Type B pancreatic cell (in vitro differentiated cells): ENCODE measurements at regions not wholly inside any gene's neighbourhood (a gene's known extent, or its start where the extent isn't known, plus 50 kb on each side); places are given as distances from the start of the nearest gene placed in this dataset.
"Not testable (repeated sequence)": the region's sequence is repeated elsewhere in the genome, so short reads cannot be mapped to it uniquely, and the experiment has no call there.

Experiments
- DNase-seq: peaks from one replicate; pipeline ENCODE4 v3.0.0; 2021; ENCODE audit warnings: mixed read lengths; ENCODE audit not compliant: unreplicated experiment; ENCODE audit errors: extremely low spot score
- H3K27ac Mint-ChIP-seq: 2 replicates; pipeline ENCODE4 v1.8.0; 2021; ENCODE audit warnings: mild to moderate bottlenecking, mixed read lengths
- H3K27me3 Mint-ChIP-seq: 2 replicates; pipeline ENCODE4 v1.8.0; 2021; ENCODE audit warnings: mixed read lengths
- H3K36me3 Mint-ChIP-seq: 2 replicates; pipeline ENCODE4 v1.8.0; 2021; ENCODE audit warnings: mixed read lengths
- H3K4me1 Mint-ChIP-seq: one replicate; pipeline ENCODE4 v1.8.0; 2021; ENCODE audit warnings: mixed read lengths; ENCODE audit not compliant: unreplicated experiment
- H3K4me3 Mint-ChIP-seq: 2 replicates; pipeline ENCODE4 v1.8.0; 2021; ENCODE audit warnings: mild to moderate bottlenecking, mixed read lengths
- H3K9me3 Mint-ChIP-seq: 2 replicates; pipeline ENCODE4 v1.8.0; 2021; ENCODE audit warnings: mixed read lengths
- CTCF ChIP-seq: fragments of 200-600 bp; sonication (generic); conservative IDR thresholded peaks from 2 replicates; pipeline ENCODE4 v1.5.0; 2021; ENCODE audit warnings: antibody characterized with exemption, mild to moderate bottlenecking

GRCh38 chrX:94695910-94696309, 1021.9 kb downstream of the FAM133A start:
- H3K9me3 Mint-ChIP-seq = peaks cover 8% of the 10 kb centered on the region
- no peak for DNase-seq
- H3K4me1 Mint-ChIP-seq = no peaks in the 10 kb centered on the region
- no peak for TF ChIP-seq CTCF
- H3K27ac Mint-ChIP-seq = no peak overlapping the region
- H3K36me3 Mint-ChIP-seq = no peaks in the 10 kb centered on the region
- H3K27me3 Mint-ChIP-seq = peaks cover 14% of the 10 kb centered on the region
- no peak overlapping the region for H3K4me3 Mint-ChIP-seq

- not testable (repeated sequence) for H3K4me1 Mint-ChIP-seq, DNase-seq, H3K36me3 Mint-ChIP-seq, H3K4me3 Mint-ChIP-seq, H3K27ac Mint-ChIP-seq, H3K9me3 Mint-ChIP-seq
- H3K27me3 Mint-ChIP-seq = peaks cover 46% of the 10 kb centered on the region
These were observed 1030.6 kb downstream of the FAM133A start for GRCh38 chrX:94704348-94705256.

- no peaks in the 10 kb centered on the region for H3K36me3 Mint-ChIP-seq
- DNase-seq = no peak
- H3K4me3 Mint-ChIP-seq = no peak overlapping the region
- H3K4me1 Mint-ChIP-seq = no peaks in the 10 kb centered on the region
- no peaks in the 10 kb centered on the region for H3K9me3 Mint-ChIP-seq
- no peaks in the 10 kb centered on the region for H3K27me3 Mint-ChIP-seq
- no peak for TF ChIP-seq CTCF
- no peak overlapping the region for H3K27ac Mint-ChIP-seq
These were observed 1047.4 kb downstream of the FAM133A start for GRCh38 chrX:94721386-94721785.

GRCh38 chrX:94722578-94722977, 1048.6 kb downstream of the FAM133A start:
- Mint-ChIP-seq H3K4me3 (no peak overlapping the region), H3K27me3 (no peaks in the 10 kb centered on the region), H3K36me3 (no peaks in the 10 kb centered on the region), H3K4me1 (no peaks in the 10 kb centered on the region), H3K27ac (no peak overlapping the region), H3K9me3 (no peaks in the 10 kb centered on the region)
- DNase-seq = no peak
- TF ChIP-seq CTCF = no peak

- H3K27ac Mint-ChIP-seq = no peak overlapping the region
These were observed 1068.8 kb downstream of the FAM133A start for GRCh38 chrX:94742772-94743171.

More at GRCh38 chrX:94742772-94743171, 1068.8 kb downstream of the FAM133A start:
- no peaks in the 10 kb centered on the region for H3K4me1 Mint-ChIP-seq
- no peak overlapping the region for H3K4me3 Mint-ChIP-seq
- no peak for DNase-seq
- TF ChIP-seq CTCF = no peak
- H3K9me3 Mint-ChIP-seq = no peaks in the 10 kb centered on the region
- no peaks in the 10 kb centered on the region for H3K27me3 Mint-ChIP-seq
- H3K36me3 Mint-ChIP-seq = no peaks in the 10 kb centered on the region
